A673 (cell line): ENCODE measurements at regions not wholly inside any gene's neighbourhood (a gene's known extent, or its start where the extent isn't known, plus 50 kb on each side); places are given as distances from the start of the nearest gene placed in this dataset.

ENCODE experiments used
- EZH2 ChIP-seq: fragments of 200-600 bp; sonication (generic); IDR thresholded peaks from 2 replicates; pipeline ENCODE4 v1.6.1; 2017; ENCODE audit warnings: borderline replicate concordance, low read depth, mild to moderate bottlenecking, mixed read lengths, antibody characterized with exemption, low read length; ENCODE audit not compliant: poor library complexity, severe bottlenecking
- TF ChIP-seq, protein P1 (sequence below): fragments of 300-800, 200-600 bp; sonication (generic); conservative IDR thresholded peaks from 2 replicates; pipeline ENCODE4 v1.5.1; 2017; ENCODE audit warnings: low read depth, mild to moderate bottlenecking, antibody characterized with exemption, low read length, moderate library complexity, mixed read lengths

DNA sequence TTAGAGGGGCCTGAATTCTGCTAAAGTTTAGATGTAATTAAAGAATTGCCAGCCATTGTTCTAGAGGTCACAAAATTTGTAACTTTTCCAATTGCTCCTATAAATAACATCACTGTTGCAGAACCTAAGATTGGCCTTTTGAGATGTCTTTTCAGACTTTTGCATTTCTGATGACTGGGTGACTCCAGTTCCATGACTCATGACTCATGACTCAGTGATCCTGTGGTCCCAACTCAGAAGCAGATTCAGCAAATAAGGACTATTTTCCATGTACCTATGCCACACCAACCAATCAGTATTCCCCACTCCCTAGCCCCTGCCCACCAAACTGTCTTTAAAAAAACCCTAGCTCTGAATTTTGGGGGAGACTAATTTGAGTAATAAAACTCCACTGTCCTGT, 740.9 kb downstream of the CDH8 start:
- TF ChIP-seq, protein P1, sequence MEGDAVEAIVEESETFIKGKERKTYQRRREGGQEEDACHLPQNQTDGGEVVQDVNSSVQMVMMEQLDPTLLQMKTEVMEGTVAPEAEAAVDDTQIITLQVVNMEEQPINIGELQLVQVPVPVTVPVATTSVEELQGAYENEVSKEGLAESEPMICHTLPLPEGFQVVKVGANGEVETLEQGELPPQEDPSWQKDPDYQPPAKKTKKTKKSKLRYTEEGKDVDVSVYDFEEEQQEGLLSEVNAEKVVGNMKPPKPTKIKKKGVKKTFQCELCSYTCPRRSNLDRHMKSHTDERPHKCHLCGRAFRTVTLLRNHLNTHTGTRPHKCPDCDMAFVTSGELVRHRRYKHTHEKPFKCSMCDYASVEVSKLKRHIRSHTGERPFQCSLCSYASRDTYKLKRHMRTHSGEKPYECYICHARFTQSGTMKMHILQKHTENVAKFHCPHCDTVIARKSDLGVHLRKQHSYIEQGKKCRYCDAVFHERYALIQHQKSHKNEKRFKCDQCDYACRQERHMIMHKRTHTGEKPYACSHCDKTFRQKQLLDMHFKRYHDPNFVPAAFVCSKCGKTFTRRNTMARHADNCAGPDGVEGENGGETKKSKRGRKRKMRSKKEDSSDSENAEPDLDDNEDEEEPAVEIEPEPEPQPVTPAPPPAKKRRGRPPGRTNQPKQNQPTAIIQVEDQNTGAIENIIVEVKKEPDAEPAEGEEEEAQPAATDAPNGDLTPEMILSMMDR, result no peak
- TF ChIP-seq EZH2, result no peak
